Trophoblast cell (in vitro differentiated cells and primary cell): ENCODE measurements at regions not wholly inside any gene's neighbourhood (a gene's known extent, or its start where the extent isn't known, plus 50 kb on each side); places are given as distances from the start of the nearest gene placed in this dataset.
A peak's percentile ranks its signal among the peaks of the same experiment; 100 is the strongest.

ENCODE experiments used
- DNase-seq, 2 donors: peaks; one replicate each; pipeline ENCODE4 v3.0.0-alpha.2; 2016
- H2AFZ ChIP-seq: 2 replicates; pipeline ENCODE4 v1.6.1; 2013; ENCODE audit warnings: low read length, moderate library complexity, mild to moderate bottlenecking; ENCODE audit not compliant: insufficient read depth, poor library complexity
- H2AK5ac ChIP-seq: 2 replicates; pipeline ENCODE4 v1.6.1; 2013; ENCODE audit warnings: mild to moderate bottlenecking, low read length
- H2BK120ac ChIP-seq: 2 replicates; pipeline ENCODE4 v1.6.1; 2013; ENCODE audit warnings: low read length, mild to moderate bottlenecking, moderate library complexity; ENCODE audit not compliant: insufficient read depth, poor library complexity
- H2BK12ac ChIP-seq: 2 replicates; pipeline ENCODE4 v1.6.1; 2013; ENCODE audit warnings: mild to moderate bottlenecking, low read length, moderate library complexity
- H2BK5ac ChIP-seq: 2 replicates; pipeline ENCODE4 v1.6.1; 2013; ENCODE audit warnings: low read length, low read depth, moderate library complexity, mild to moderate bottlenecking; ENCODE audit not compliant: poor library complexity
- H3K14ac ChIP-seq: 2 replicates; pipeline ENCODE4 v1.6.1; 2013; ENCODE audit warnings: mild to moderate bottlenecking, low read length
- H3K18ac ChIP-seq: 2 replicates; pipeline ENCODE4 v1.6.1; 2013; ENCODE audit warnings: mild to moderate bottlenecking, low read length
- H3K23ac ChIP-seq: 2 replicates; pipeline ENCODE4 v1.6.1; 2013; ENCODE audit warnings: low read length
- H3K27ac ChIP-seq: 2 replicates; pipeline ENCODE4 v1.5.1; 2013; ENCODE audit warnings: low read depth, mild to moderate bottlenecking, inconsistent platforms, low read length, moderate library complexity
- H3K27me3 ChIP-seq: 2 replicates; pipeline ENCODE4 v1.6.1; 2013; ENCODE audit warnings: inconsistent platforms, mild to moderate bottlenecking, low read length, moderate library complexity; ENCODE audit not compliant: insufficient read depth
- H3K36me3 ChIP-seq, 2 experiments: 1 replicate in 1 of 2; 2 replicates in 1 of 2; pipeline ENCODE4 v1.6.1; 2013; ENCODE audit warnings: low read length in 2 of 2, mild to moderate bottlenecking in 2 of 2, moderate library complexity in 1 of 2; ENCODE audit not compliant: insufficient read depth in 2 of 2, control insufficient read depth in 1 of 2
- H3K4ac ChIP-seq: 2 replicates; pipeline ENCODE4 v1.6.1; 2013; ENCODE audit warnings: low read depth, mild to moderate bottlenecking, low read length, moderate library complexity
- H3K4me1 ChIP-seq, 2 experiments: 1 replicate in 1 of 2; 2 replicates in 1 of 2; pipeline ENCODE4 v1.6.1; 2013; ENCODE audit warnings: low read length in 2 of 2, mild to moderate bottlenecking in 2 of 2, moderate library complexity in 1 of 2; ENCODE audit not compliant: insufficient read depth in 2 of 2, control insufficient read depth in 1 of 2
- H3K4me2 ChIP-seq: 2 replicates; pipeline ENCODE4 v1.6.1; 2013; ENCODE audit warnings: inconsistent platforms, mild to moderate bottlenecking, low read length, moderate library complexity
- H3K4me3 ChIP-seq: 2 replicates; pipeline ENCODE4 v1.5.1; 2013; ENCODE audit warnings: mild to moderate bottlenecking, low read depth, low read length, inconsistent platforms
- H3K79me1 ChIP-seq: one replicate; pipeline ENCODE4 v1.6.1; 2013; ENCODE audit warnings: low read length
- H3K79me2 ChIP-seq: 2 replicates; pipeline ENCODE4 v1.6.1; 2013; ENCODE audit warnings: low read length, mild to moderate bottlenecking; ENCODE audit not compliant: control insufficient read depth, insufficient read depth, poor library complexity
- H3K9ac ChIP-seq: 2 replicates; pipeline ENCODE4 v1.6.1; 2013; ENCODE audit warnings: mild to moderate bottlenecking, low read length
- H3K9me3 ChIP-seq: 2 replicates; pipeline ENCODE4 v1.6.1; 2013; ENCODE audit warnings: low read depth, mild to moderate bottlenecking, control low read depth, inconsistent platforms, low read length; ENCODE audit not compliant: insufficient read depth
- H4K12ac ChIP-seq: 2 replicates; pipeline ENCODE4 v1.6.1; 2013; ENCODE audit warnings: low read depth, mild to moderate bottlenecking, low read length, moderate library complexity
- H4K8ac ChIP-seq: 2 replicates; pipeline ENCODE4 v1.6.1; 2013; ENCODE audit warnings: low read depth, mild to moderate bottlenecking, low read length, moderate library complexity
- H4K91ac ChIP-seq: one replicate; pipeline ENCODE4 v1.6.1; 2013; ENCODE audit warnings: low read depth, mild to moderate bottlenecking, low read length, moderate library complexity
- WGBS: extraction: QIAGEN DNeasy Blood & Tissue Kit; methylation state at CpG from one replicate; pipeline ENCODE4 v1.1.7; 2013; ENCODE audit warnings: missing lambda C conversion rate; ENCODE audit not compliant: insufficient read length, insufficient coverage; ENCODE audit errors: extremely low coverage; 5-methylcytosine and 5-hydroxymethylcytosine counted together

GRCh38 chr5:133843911-133844310 is 124.5 kb downstream of the C5orf15 start:
- no CpG with 5 or more reads among the region's 4 CpGs for WGBS
- no peak overlapping the region for H2AK5ac ChIP-seq
- H3K27me3 ChIP-seq: no peaks in the 10 kb centered on the region
- H3K27ac ChIP-seq: no peak overlapping the region
- H3K79me1 ChIP-seq: no peaks in the 10 kb centered on the region
- H3K79me2 ChIP-seq: no peaks in the 10 kb centered on the region
- H2AFZ ChIP-seq: no peak overlapping the region
- H3K4ac ChIP-seq: no peak overlapping the region
- no peak overlapping the region for H2BK12ac ChIP-seq
- H2BK120ac ChIP-seq: no peak overlapping the region
- no peaks in the 10 kb centered on the region for H3K4me1 ChIP-seq
- no peak overlapping the region for H3K23ac ChIP-seq
- no peak overlapping the region for H4K91ac ChIP-seq
- H3K18ac ChIP-seq: no peak overlapping the region
- no peak for DNase-seq
- no peak overlapping the region for H3K4me3 ChIP-seq
- peaks cover 1% of the 10 kb centered on the region for H3K9me3 ChIP-seq
- no peak overlapping the region for H2BK5ac ChIP-seq
- H4K8ac ChIP-seq: no peak overlapping the region
- no peak overlapping the region for H4K12ac ChIP-seq
- no peak overlapping the region for H3K14ac ChIP-seq
- H3K9ac ChIP-seq: no peak overlapping the region
- no peak overlapping the region for H3K4me2 ChIP-seq
- H3K36me3 ChIP-seq: no peaks in the 10 kb centered on the region

GRCh38 chr5:133842846-133843611 is 125.4 kb downstream of the C5orf15 start:
- H3K79me2 ChIP-seq: no peaks in the 10 kb centered on the region
- H3K27me3 ChIP-seq: no peaks in the 10 kb centered on the region
- H4K91ac ChIP-seq: no peak overlapping the region
- H2AK5ac ChIP-seq: no peak overlapping the region
- no peak overlapping the region for H3K4me3 ChIP-seq
- no peak overlapping the region for H2BK5ac ChIP-seq
- H2BK12ac ChIP-seq: no peak overlapping the region
- no peak overlapping the region for H3K23ac ChIP-seq
- H3K27ac ChIP-seq: no peak overlapping the region
- no peak overlapping the region for H3K4me2 ChIP-seq
- H3K79me1 ChIP-seq: no peaks in the 10 kb centered on the region
- H3K9me3 ChIP-seq: peaks cover 1% of the 10 kb centered on the region
- H2BK120ac ChIP-seq: no peak overlapping the region
- no peak overlapping the region for H3K4ac ChIP-seq
- no peak overlapping the region for H4K8ac ChIP-seq
- no peak overlapping the region for H3K9ac ChIP-seq
- no peaks in the 10 kb centered on the region for H3K36me3 ChIP-seq
- no peak overlapping the region for H4K12ac ChIP-seq
- no peak overlapping the region for H3K18ac ChIP-seq
- no peak overlapping the region for H2AFZ ChIP-seq
- H3K4me1 ChIP-seq: no peaks in the 10 kb centered on the region
- H3K14ac ChIP-seq: no peak overlapping the region
- WGBS: no CpG with 5 or more reads among the region's 11 CpGs
- no peak for DNase-seq

DNA sequence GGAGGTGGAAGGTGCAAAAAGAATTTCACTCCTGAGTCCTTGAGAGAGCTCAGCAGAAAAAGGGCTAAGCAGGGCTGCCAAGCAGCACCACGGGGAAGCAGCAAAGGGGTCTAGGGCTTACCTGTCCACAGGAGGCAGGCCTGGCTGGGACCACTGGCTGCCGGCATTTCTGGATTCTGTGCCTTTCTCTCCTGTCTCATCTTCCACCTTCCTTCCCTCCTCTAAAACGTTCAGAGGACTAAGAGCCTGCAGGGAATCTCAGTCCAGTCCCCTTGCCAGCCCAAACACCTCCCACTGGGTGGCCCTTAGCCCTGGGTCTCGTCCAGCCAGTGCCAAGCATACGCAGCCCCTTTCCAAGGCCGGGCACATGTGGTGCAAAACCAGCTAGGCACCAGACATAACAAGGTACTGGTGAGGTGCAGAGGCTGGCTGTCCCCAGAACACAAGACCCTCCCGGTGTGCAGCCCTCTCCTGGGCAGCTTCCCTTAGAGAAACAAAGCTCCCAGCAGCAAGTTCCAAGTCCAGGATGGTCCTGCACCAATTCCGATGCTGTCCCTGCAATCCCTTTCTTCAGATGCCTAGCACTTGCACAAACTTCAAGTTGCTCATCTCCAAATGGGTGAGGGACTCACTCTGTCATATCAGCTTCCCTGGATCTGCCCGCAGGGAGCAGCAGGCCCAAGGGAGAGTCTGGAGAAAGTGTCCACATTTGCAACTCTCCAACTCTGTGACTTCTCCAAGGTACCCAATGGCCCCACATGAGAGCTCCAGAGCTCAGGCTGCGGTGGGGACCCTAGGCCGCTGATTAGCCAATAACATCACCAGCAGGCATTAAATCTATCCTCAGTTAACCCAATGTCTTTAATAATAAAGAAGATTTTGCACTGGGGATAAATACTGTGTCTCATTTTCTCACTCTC is 126.3 kb downstream of the C5orf15 start:
- Histone ChIP-seq H3K27me3 (no peaks in the 10 kb centered on the region), H3K4ac (no peak overlapping the region)
- WGBS: no CpG with 5 or more reads among the region's 11 CpGs

GRCh38 chr5:133840168-133840567 is 128.3 kb downstream of the C5orf15 start:
- no peak for DNase-seq

More for the DNA sequence above, 126.3 kb downstream of the C5orf15 start:
- DNase-seq: no peak
- Histone ChIP-seq H3K4me1 (no peaks in the 10 kb centered on the region), H2AK5ac (no peak overlapping the region), H3K14ac (no peak overlapping the region), H2BK12ac (no peak overlapping the region), H2AFZ (no peak overlapping the region), H2BK5ac (no peak overlapping the region), H3K9me3 (peaks cover 1% of the 10 kb centered on the region), H4K12ac (no peak overlapping the region), H3K23ac (no peak overlapping the region), H3K79me2 (no peaks in the 10 kb centered on the region), H3K79me1 (no peaks in the 10 kb centered on the region), H4K91ac (no peak overlapping the region), H3K27ac (no peak overlapping the region), H2BK120ac (no peak overlapping the region), H3K36me3 (no peaks in the 10 kb centered on the region), H4K8ac (no peak overlapping the region), H3K9ac (no peak overlapping the region), H3K18ac (no peak overlapping the region), H3K4me2 (no peak overlapping the region), H3K4me3 (peak overlapping the region; percentile 20)

More at GRCh38 chr5:133840168-133840567, 128.3 kb downstream of the C5orf15 start:
- H2AK5ac ChIP-seq: no peak overlapping the region
- no peak overlapping the region for H2BK5ac ChIP-seq
- no peaks in the 10 kb centered on the region for H3K4me1 ChIP-seq
- no peak overlapping the region for H3K4ac ChIP-seq
- H3K18ac ChIP-seq: no peak overlapping the region
- H3K9me3 ChIP-seq: peaks cover 1% of the 10 kb centered on the region
- H3K79me2 ChIP-seq: no peaks in the 10 kb centered on the region
- H2BK120ac ChIP-seq: no peak overlapping the region
- H4K8ac ChIP-seq: no peak overlapping the region
- no peaks in the 10 kb centered on the region for H3K27me3 ChIP-seq
- H3K79me1 ChIP-seq: no peaks in the 10 kb centered on the region
- H2BK12ac ChIP-seq: no peak overlapping the region
- H3K4me2 ChIP-seq: no peak overlapping the region
- WGBS: no CpG with 5 or more reads among the region's 2 CpGs
- no peak overlapping the region for H3K4me3 ChIP-seq
- no peak overlapping the region for H3K9ac ChIP-seq
- H3K23ac ChIP-seq: no peak overlapping the region
- H4K12ac ChIP-seq: no peak overlapping the region
- no peak overlapping the region for H3K27ac ChIP-seq
- H4K91ac ChIP-seq: no peak overlapping the region
- H3K14ac ChIP-seq: no peak overlapping the region
- no peaks in the 10 kb centered on the region for H3K36me3 ChIP-seq
- H2AFZ ChIP-seq: no peak overlapping the region
